NB4 (cell line): ENCODE measurements at regions not wholly inside any gene's neighbourhood (a gene's known extent, or its start where the extent isn't known, plus 50 kb on each side); places are given as distances from the start of the nearest gene placed in this dataset.

ENCODE experiments used
- DNase-seq: peaks from one replicate; pipeline ENCODE4 v3.0.0; 2010; ENCODE audit warnings: low read depth
- H3K4me3 ChIP-seq: one replicate; pipeline ENCODE4 v1.5.1; 2011; ENCODE audit warnings: mild to moderate bottlenecking, low read depth, low read length, moderate library complexity
- MAX ChIP-seq: IDR thresholded peaks from 2 replicates; pipeline ENCODE4 v1.6.1; 2011; ENCODE audit warnings: low read depth, low read length
- MYC ChIP-seq: IDR thresholded peaks from 2 replicates; pipeline ENCODE4 v1.6.1; 2011; ENCODE audit warnings: low read depth, low read length
- POLR2A ChIP-seq: IDR thresholded peaks from 2 replicates; pipeline ENCODE4 v1.6.1; 2011; ENCODE audit warnings: mild to moderate bottlenecking; ENCODE audit not compliant: insufficient read length; ENCODE audit errors: extremely low read depth
- TF ChIP-seq, protein P1 (sequence below): IDR thresholded peaks from one replicate; pipeline ENCODE4 v1.5.1; 2012; ENCODE audit warnings: low read depth, low read length

GRCh38 chr10:3016016-3016415 lies 51.3 kb upstream of the PFKP start:
- TF ChIP-seq POLR2A (no peak), MAX (no peak), MYC (no peak)
- TF ChIP-seq, protein P1, sequence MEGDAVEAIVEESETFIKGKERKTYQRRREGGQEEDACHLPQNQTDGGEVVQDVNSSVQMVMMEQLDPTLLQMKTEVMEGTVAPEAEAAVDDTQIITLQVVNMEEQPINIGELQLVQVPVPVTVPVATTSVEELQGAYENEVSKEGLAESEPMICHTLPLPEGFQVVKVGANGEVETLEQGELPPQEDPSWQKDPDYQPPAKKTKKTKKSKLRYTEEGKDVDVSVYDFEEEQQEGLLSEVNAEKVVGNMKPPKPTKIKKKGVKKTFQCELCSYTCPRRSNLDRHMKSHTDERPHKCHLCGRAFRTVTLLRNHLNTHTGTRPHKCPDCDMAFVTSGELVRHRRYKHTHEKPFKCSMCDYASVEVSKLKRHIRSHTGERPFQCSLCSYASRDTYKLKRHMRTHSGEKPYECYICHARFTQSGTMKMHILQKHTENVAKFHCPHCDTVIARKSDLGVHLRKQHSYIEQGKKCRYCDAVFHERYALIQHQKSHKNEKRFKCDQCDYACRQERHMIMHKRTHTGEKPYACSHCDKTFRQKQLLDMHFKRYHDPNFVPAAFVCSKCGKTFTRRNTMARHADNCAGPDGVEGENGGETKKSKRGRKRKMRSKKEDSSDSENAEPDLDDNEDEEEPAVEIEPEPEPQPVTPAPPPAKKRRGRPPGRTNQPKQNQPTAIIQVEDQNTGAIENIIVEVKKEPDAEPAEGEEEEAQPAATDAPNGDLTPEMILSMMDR: no peak
- no peak overlapping the region for H3K4me3 ChIP-seq
- no peak for DNase-seq

- no peak for DNase-seq
- TF ChIP-seq, protein P1: no peak
- no peak for TF ChIP-seq POLR2A
- no peak for TF ChIP-seq MAX
- TF ChIP-seq MYC: no peak
- H3K4me3 ChIP-seq: no peak overlapping the region
These were observed 52.4 kb upstream of the PFKP start for GRCh38 chr10:3014968-3015367.

- TF ChIP-seq MYC (no peak), POLR2A (no peak), MAX (no peak)
- TF ChIP-seq, protein P1: no peak
- H3K4me3 ChIP-seq: no peak overlapping the region
- DNase-seq: no peak
These were observed 55.1 kb upstream of the PFKP start for GRCh38 chr10:3012223-3012622.

GRCh38 chr10:3010816-3011460 lies 56.4 kb upstream of the PFKP start:
- H3K4me3 ChIP-seq: no peak overlapping the region
- TF ChIP-seq MAX (no peak), POLR2A (no peak), MYC (no peak)
- TF ChIP-seq, protein P1: no peak
- no peak for DNase-seq

DNA sequence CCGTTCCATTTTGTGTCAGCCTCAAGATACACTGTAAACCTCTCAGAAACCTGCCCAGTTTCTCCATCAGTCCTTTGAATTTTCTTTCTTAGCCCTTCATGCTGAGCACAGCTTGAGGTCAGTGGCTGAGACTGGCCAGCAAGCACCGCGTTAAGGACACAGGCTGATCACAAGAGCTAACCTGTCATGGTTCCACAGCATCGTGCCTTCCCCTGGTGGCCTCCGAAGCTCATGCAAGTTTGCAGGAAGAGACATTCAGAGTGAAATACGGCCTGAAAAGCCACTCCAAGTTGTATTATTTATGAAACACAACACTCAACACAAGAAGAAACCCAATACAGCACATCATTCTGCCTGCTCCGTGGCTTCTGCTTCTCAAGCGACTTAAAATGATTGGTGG lies 57.0 kb upstream of the PFKP start:
- TF ChIP-seq, protein P1: no peak
- no peak for TF ChIP-seq POLR2A
- TF ChIP-seq MYC: no peak
- no peak for TF ChIP-seq MAX
- H3K4me3 ChIP-seq: no peak overlapping the region
- DNase-seq: no peak

DNA sequence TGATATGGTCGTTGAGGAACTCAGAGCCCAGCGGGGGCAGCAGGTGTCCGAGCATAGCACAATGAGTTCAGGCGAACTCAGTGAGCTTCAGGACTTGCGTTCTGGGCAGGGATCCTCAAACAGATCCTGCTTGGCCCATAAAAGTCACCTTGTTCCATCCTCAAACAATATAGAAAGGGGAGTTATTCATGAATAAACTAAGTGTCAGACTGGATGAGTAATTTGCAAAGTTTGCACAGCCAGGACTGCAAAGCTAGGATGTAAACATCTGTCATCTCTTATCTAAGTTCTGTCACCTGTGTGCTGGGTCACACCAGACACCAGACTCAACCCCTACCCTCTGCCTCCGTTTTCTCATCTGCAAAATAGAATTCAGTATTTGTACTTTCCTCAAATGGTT lies 58.0 kb upstream of the PFKP start:
- TF ChIP-seq, protein P1: no peak
- no peak for TF ChIP-seq POLR2A
- TF ChIP-seq MAX: no peak
- no peak for TF ChIP-seq MYC
- DNase-seq: no peak
- H3K4me3 ChIP-seq: no peak overlapping the region
